Motor neuron (in vitro differentiated cells): ENCODE measurements at regions not wholly inside any gene's neighbourhood (a gene's known extent, or its start where the extent isn't known, plus 50 kb on each side); places are given as distances from the start of the nearest gene placed in this dataset.
"Not testable (repeated sequence)": the region's sequence is repeated elsewhere in the genome, so short reads cannot be mapped to it uniquely, and the experiment has no call there.

Experiments
- ATAC-seq, 8 experiments: fragments of 200-7000 bp; cut with Tn5 transposase; replicated peaks in 6 of 8; 2 replicates each; pipeline ENCODE4 v1.8.0; 2021; ENCODE audit warnings: mild to moderate bottlenecking in 8 of 8, moderate library complexity in 8 of 8
- H3K27ac ChIP-seq, 2 donors: fragments of 250-450 bp; sonication (Bioruptor Pico); 2 replicates each; pipeline ENCODE4 v1.9.0; 2021; ENCODE audit warnings: antibody characterized with exemption in 2 of 2, mild to moderate bottlenecking in 2 of 2, moderate library complexity in 1 of 2
- H3K4me1 ChIP-seq, 2 donors: fragments of 250-450 bp; sonication (Bioruptor Pico); replicated peaks in 1 of 2; 2 replicates each; pipeline ENCODE4 v1.6.1; 2021; ENCODE audit warnings: antibody characterized with exemption in 2 of 2, mild to moderate bottlenecking in 2 of 2, moderate library complexity in 1 of 2
- H3K4me3 ChIP-seq, 5 donors: fragments of 250-450 bp; sonication (Bioruptor Pico); 2 replicates each; pipeline ENCODE4 v1.9.0; 2021; ENCODE audit warnings: antibody characterized with exemption in 5 of 5, mild to moderate bottlenecking in 5 of 5, moderate library complexity in 4 of 5
- WGBS, 10 experiments: fragments of 450-650 bp; shearing (Covaris generic); methylation state at CpG; one replicate each; pipeline ENCODE4 v1.0.0; 2022; 5-methylcytosine and 5-hydroxymethylcytosine counted together
- in situ Hi-C, 9 experiments: fragments of 400-800 bp; cut with MboI; loops; one replicate each; pipeline ENCODE4 v1.15.0; 2021; ENCODE audit warnings: low sequenced_read_pairs in 9 of 9, low pct_unique_long_range_greater_than_20kb in 2 of 9; ENCODE audit not compliant: unreplicated experiment in 9 of 9

- Histone ChIP-seq H3K4me1 (no peaks in the 10 kb centered on the region), H3K4me3 (no peak overlapping the region), H3K27ac (no peak overlapping the region)
- in situ Hi-C loops, result no loop called here
- ATAC-seq, result peak in 3 of 8 experiments; percentile 59 to 99 (median 98)
Observed at GRCh38 chr3:177385831-177386301, 188.6 kb upstream of the TBL1XR1 start.

- no peak overlapping the region for H3K4me3 ChIP-seq
- ATAC-seq, result no peak
- in situ Hi-C loops, result no loop called here
- no peak overlapping the region for H3K27ac ChIP-seq
- H3K4me1 ChIP-seq, result no peaks in the 10 kb centered on the region
- 83 to 100% (median 100%) methylated on average over 1 of the region's 1 CpG; no CpG with 5 or more reads in 5 of the 10 experiments for WGBS, 10 experiments
Observed at GRCh38 chr3:177388209-177388608, 190.9 kb upstream of the TBL1XR1 start.

GRCh38 chr3:177394231-177395024 is 197.1 kb upstream of the TBL1XR1 start:
- H3K27ac ChIP-seq, H3K4me3 ChIP-seq, in situ Hi-C loops, ATAC-seq, H3K4me1 ChIP-seq: not testable (repeated sequence)
- WGBS, 10 experiments, result 80 to 100% (median 97%) methylated on average over 1 to 6 of the region's 33 CpGs; no CpG with 5 or more reads in 7 of the 10 experiments

GRCh38 chr3:177396733-177397132 is 199.5 kb upstream of the TBL1XR1 start:
- ATAC-seq, result no peak
- no peak overlapping the region for H3K27ac ChIP-seq
- in situ Hi-C loops, result no loop called here
- 43 to 100% (median 100%) methylated on average over 1 to 4 of the region's 4 CpGs; no CpG with 5 or more reads in 1 of the 10 experiments for WGBS, 10 experiments
- H3K4me1 ChIP-seq, result no peaks in the 10 kb centered on the region
- no peak overlapping the region for H3K4me3 ChIP-seq

GRCh38 chr3:177401375-177401774 is 204.1 kb upstream of the TBL1XR1 start:
- in situ Hi-C loops, result no loop called here
- H3K4me1 ChIP-seq, result peaks cover 14 to 18% of the 10 kb centered on the region in 2 donors
- ATAC-seq, result no peak
- no peak overlapping the region for H3K27ac ChIP-seq
- no peak overlapping the region for H3K4me3 ChIP-seq
- WGBS, 10 experiments, result 89 to 100% (median 100%) methylated on average over 1 of the region's 1 CpG; no CpG with 5 or more reads in 5 of the 10 experiments

- in situ Hi-C loops, result no loop called here
- H3K4me3 ChIP-seq, result no peak overlapping the region
- whole genome bisulfite sequencing, 10 experiments, result 49 to 97% (median 90%) methylated on average over 2 to 3 of the region's 3 CpGs; no CpG with 5 or more reads in 2 of the 10 experiments
- no peak overlapping the region for H3K27ac ChIP-seq
- no peak for ATAC-seq
- peaks cover 14 to 20% of the 10 kb centered on the region in 2 donors for H3K4me1 ChIP-seq
Observed at GRCh38 chr3:177402533-177402932, 205.3 kb upstream of the TBL1XR1 start.

- H3K4me3 ChIP-seq, result no peak overlapping the region
- in situ Hi-C loops, result no loop called here
- ATAC-seq, result peak in 5 of 8 experiments; percentile 29 to 77 (median 49)
- H3K27ac ChIP-seq, result no peak overlapping the region
- peaks cover 14 to 23% of the 10 kb centered on the region in 2 donors for H3K4me1 ChIP-seq
- WGBS, 10 experiments, result 20 to 100% (median 80%) methylated on average over 1 to 3 of the region's 3 CpGs
Observed at GRCh38 chr3:177405191-177405672, 207.9 kb upstream of the TBL1XR1 start.

- Histone ChIP-seq H3K27ac (no peak overlapping the region), H3K4me1 (peaks cover 6 to 11% of the 10 kb centered on the region in 2 donors), H3K4me3 (no peak overlapping the region)
- ATAC-seq, result peak in 1 of 8 experiments; percentile 55
- 56 to 100% (median 83%) methylated on average over 1 to 3 of the region's 4 CpGs; no CpG with 5 or more reads in 3 of the 10 experiments for whole genome bisulfite sequencing, 10 experiments
- in situ Hi-C loops, result no loop called here
Observed at GRCh38 chr3:177410730-177411129, 213.4 kb upstream of the TBL1XR1 start.

GRCh38 chr3:177411201-177411600 is 213.9 kb upstream of the TBL1XR1 start:
- no peak overlapping the region for H3K27ac ChIP-seq
- 78 to 100% (median 94%) methylated on average over 1 to 3 of the region's 3 CpGs for WGBS, 10 experiments
- ATAC-seq, result no peak
- no peak overlapping the region for H3K4me3 ChIP-seq
- in situ Hi-C loops, result no loop called here
- H3K4me1 ChIP-seq, result peaks cover 2 to 6% of the 10 kb centered on the region in 2 donors

- H3K27ac ChIP-seq, H3K4me3 ChIP-seq, ATAC-seq, in situ Hi-C loops, H3K4me1 ChIP-seq: not testable (repeated sequence)
- WGBS, 10 experiments, result no CpG with 5 or more reads among the region's 32 CpGs
Observed at GRCh38 chr3:177412677-177413170, 215.4 kb upstream of the TBL1XR1 start.

GRCh38 chr3:177414093-177414492 is 216.8 kb upstream of the TBL1XR1 start:
- H3K4me3 ChIP-seq, result no peak overlapping the region
- no peak for ATAC-seq
- peaks cover 0 to 5% of the 10 kb centered on the region in 2 donors for H3K4me1 ChIP-seq
- in situ Hi-C loops, result no loop called here
- H3K27ac ChIP-seq, result no peak overlapping the region
- WGBS, 10 experiments, result 83 to 100% (median 94%) methylated on average over 2 to 6 of the region's 6 CpGs; no CpG with 5 or more reads in 2 of the 10 experiments

GRCh38 chr3:177418787-177419186 is 221.5 kb upstream of the TBL1XR1 start:
- Histone ChIP-seq H3K4me1 (peaks cover 15 to 26% of the 10 kb centered on the region in 2 donors), H3K27ac (no peak overlapping the region), H3K4me3 (no peak overlapping the region)
- WGBS, 10 experiments, result 0 to 83% (median 67%) methylated on average over 1 of the region's 1 CpG; no CpG with 5 or more reads in 5 of the 10 experiments
- no peak for ATAC-seq
- in situ Hi-C loops, result no loop called here

- Histone ChIP-seq H3K27ac (peak overlapping the region; percentile 40 to 50), H3K4me1 (peaks cover 15 to 26% of the 10 kb centered on the region in 2 donors), H3K4me3 (no peak overlapping the region)
- 0 to 83% (median 25%) methylated on average over 1 to 6 of the region's 7 CpGs; no CpG with 5 or more reads in 1 of the 10 experiments for WGBS, 10 experiments
- in situ Hi-C loops, result no loop called here
- ATAC-seq, result peak; percentile 54 to 78 (median 64)
Observed at GRCh38 chr3:177419904-177420601, 222.8 kb upstream of the TBL1XR1 start.
